ENCODE measurements at regions not wholly inside any gene's neighbourhood (a gene's known extent, or its start where the extent isn't known, plus 50 kb on each side); places are given as distances from the start of the nearest gene placed in this dataset.

DNA sequence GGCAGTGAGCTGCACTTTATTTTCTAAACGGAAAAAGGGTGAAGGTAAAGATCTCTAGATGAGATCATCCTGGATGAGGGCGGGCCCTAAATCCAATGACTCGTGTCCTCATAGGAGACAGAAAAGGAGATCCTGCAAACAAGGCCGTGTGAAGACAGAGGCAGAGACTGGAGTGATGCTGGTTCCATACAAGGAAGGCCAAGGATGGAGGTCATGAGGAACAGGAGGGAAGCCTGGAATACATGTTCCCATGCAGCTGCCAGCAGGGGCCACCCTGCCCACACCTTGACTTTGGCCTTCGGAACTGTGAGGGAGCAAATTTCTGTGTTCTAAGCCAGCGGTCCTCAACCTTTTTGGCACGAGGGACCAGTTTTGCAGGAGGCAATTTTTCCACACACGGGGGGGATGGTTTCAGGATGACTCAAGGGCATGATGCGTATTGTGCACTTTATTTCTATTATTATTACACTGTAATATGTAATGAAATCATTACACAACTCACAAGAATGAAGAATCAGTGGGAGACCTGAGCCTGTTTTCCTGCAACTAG, 94.3 kb downstream of the PSMG1 start:
- no peak for DNase-seq
- intact Hi-C loops (cut with DNase I; ENCODE audit: low total_unique reads) = no loop called here
- Histone ChIP-seq H3K27me3 (no peaks in the 10 kb centered on the region), H3K27ac (no peak overlapping the region), H3K4me3 (no peak overlapping the region), H3K9me3 (no peaks in the 10 kb centered on the region), H3K4me1 (peaks cover 5% of the 10 kb centered on the region), H3K36me3 (ENCODE audit: low read depth, missing control alignments) (no peaks in the 10 kb centered on the region)
- 72 to 79% methylated on average over 9 of the region's 9 CpGs for WGBS, 2 donors
- TF ChIP-seq, protein P1, sequence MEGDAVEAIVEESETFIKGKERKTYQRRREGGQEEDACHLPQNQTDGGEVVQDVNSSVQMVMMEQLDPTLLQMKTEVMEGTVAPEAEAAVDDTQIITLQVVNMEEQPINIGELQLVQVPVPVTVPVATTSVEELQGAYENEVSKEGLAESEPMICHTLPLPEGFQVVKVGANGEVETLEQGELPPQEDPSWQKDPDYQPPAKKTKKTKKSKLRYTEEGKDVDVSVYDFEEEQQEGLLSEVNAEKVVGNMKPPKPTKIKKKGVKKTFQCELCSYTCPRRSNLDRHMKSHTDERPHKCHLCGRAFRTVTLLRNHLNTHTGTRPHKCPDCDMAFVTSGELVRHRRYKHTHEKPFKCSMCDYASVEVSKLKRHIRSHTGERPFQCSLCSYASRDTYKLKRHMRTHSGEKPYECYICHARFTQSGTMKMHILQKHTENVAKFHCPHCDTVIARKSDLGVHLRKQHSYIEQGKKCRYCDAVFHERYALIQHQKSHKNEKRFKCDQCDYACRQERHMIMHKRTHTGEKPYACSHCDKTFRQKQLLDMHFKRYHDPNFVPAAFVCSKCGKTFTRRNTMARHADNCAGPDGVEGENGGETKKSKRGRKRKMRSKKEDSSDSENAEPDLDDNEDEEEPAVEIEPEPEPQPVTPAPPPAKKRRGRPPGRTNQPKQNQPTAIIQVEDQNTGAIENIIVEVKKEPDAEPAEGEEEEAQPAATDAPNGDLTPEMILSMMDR (IDR thresholded peaks at IDR 0.05) = no peak
- TF ChIP-seq POLR2A (IDR thresholded peaks at IDR 0.05) = no peak

DNA sequence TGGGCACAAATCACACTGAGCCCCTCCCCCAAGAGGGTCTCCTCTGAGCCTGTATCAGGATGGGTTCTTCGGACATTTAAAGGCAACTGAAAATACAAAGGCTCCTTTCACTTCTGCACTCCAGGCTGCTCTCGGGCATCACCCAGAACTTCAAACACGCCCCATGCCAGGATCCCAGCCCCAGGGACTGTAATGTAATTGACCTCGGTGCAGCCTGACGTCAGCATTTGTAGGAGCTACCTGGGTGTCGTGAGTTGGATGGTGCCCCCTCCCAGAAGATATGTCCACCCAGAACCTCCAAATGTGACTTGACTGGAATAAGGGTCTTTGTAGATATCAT, 95.2 kb downstream of the PSMG1 start:
- 56 to 60% methylated on average over 6 of the region's 6 CpGs for WGBS, 2 donors
- no peak overlapping the region for H3K27ac ChIP-seq
- DNase-seq = no peak
- no peaks in the 10 kb centered on the region for H3K27me3 ChIP-seq
- H3K9me3 ChIP-seq = no peaks in the 10 kb centered on the region
- no peak overlapping the region for H3K4me3 ChIP-seq
- H3K36me3 ChIP-seq (ENCODE audit: low read depth, missing control alignments) = no peaks in the 10 kb centered on the region
- intact Hi-C loops (cut with DNase I; ENCODE audit: low total_unique reads) = no loop called here
- TF ChIP-seq, protein P1 (IDR thresholded peaks at IDR 0.05) = no peak
- no peak for TF ChIP-seq POLR2A (IDR thresholded peaks at IDR 0.05)
- H3K4me1 ChIP-seq = peaks cover 12% of the 10 kb centered on the region

DNA sequence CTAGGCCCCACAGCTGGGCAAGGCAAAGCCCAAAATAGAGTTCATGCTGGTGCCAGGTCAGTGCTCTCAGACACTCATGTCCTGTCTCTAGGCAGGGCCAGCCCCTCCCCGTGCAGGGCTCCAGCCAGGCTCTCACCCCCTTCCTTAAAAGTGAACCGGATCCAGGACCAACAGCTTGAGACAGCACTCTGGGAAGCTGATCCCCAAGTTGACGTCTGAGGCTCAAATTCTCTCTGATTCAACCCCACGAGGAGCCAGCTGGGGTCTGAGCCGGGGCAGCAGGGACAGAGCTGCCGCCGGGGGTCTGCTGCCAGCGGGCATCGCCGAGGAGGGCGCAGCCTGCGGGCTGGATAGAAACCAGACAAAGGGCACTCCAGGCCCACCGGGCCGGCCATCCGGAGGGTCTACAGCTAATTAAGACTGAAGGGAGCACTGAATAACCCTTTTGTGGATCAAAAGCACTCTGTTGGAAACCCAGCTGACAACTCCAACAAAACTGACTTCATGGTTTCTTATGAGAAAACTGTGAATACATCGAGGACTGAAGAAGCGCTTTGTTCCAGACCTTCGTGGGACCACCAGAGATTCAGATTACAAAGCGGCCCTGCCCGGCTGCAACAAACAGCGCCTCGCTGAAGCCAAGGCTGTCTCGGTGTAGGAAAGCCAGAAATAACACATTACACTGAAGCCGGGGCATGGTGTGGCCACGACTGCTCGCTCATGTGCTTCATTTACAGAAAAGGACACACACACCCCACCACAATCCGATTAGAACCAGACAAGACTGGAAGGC, 95.8 kb downstream of the PSMG1 start:
- intact Hi-C loops (cut with DNase I; ENCODE audit: low total_unique reads) = no loop called here
- H3K9me3 ChIP-seq = no peaks in the 10 kb centered on the region
- H3K36me3 ChIP-seq (ENCODE audit: low read depth, missing control alignments) = no peaks in the 10 kb centered on the region
- no peak overlapping the region for H3K4me3 ChIP-seq
- DNase-seq = peak; percentile 47
- WGBS, 2 donors = 66 to 80% methylated on average over 21 to 27 of the region's 27 CpGs
- TF ChIP-seq, protein P1 (IDR thresholded peaks at IDR 0.05) = no peak
- no peaks in the 10 kb centered on the region for H3K27me3 ChIP-seq
- peaks cover 15% of the 10 kb centered on the region for H3K4me1 ChIP-seq
- H3K27ac ChIP-seq = no peak overlapping the region

- H3K27ac ChIP-seq = no peak overlapping the region
- intact Hi-C loops (cut with DNase I; ENCODE audit: low total_unique reads) = no loop called here
- no peak for DNase-seq
- peaks cover 15% of the 10 kb centered on the region for H3K4me1 ChIP-seq
- H3K4me3 ChIP-seq = no peak overlapping the region
- 93 to 96% methylated on average over 8 of the region's 8 CpGs for WGBS, 2 donors
- H3K27me3 ChIP-seq = no peaks in the 10 kb centered on the region
- H3K9me3 ChIP-seq = no peaks in the 10 kb centered on the region
- TF ChIP-seq, protein P1 (IDR thresholded peaks at IDR 0.05) = no peak
- no peak for TF ChIP-seq POLR2A (IDR thresholded peaks at IDR 0.05)
- H3K36me3 ChIP-seq (ENCODE audit: low read depth, missing control alignments) = no peaks in the 10 kb centered on the region
These were observed 96.7 kb downstream of the PSMG1 start for GRCh38 chr21:39086547-39086946.
